ENCODE measurements at regions not wholly inside any gene's neighbourhood (a gene's known extent, or its start where the extent isn't known, plus 50 kb on each side); places are given as distances from the start of the nearest gene placed in this dataset.

- Histone ChIP-seq H3K4me3 (no peak overlapping the region), H3K27ac (no peak overlapping the region)
- TF ChIP-seq, protein P1, sequence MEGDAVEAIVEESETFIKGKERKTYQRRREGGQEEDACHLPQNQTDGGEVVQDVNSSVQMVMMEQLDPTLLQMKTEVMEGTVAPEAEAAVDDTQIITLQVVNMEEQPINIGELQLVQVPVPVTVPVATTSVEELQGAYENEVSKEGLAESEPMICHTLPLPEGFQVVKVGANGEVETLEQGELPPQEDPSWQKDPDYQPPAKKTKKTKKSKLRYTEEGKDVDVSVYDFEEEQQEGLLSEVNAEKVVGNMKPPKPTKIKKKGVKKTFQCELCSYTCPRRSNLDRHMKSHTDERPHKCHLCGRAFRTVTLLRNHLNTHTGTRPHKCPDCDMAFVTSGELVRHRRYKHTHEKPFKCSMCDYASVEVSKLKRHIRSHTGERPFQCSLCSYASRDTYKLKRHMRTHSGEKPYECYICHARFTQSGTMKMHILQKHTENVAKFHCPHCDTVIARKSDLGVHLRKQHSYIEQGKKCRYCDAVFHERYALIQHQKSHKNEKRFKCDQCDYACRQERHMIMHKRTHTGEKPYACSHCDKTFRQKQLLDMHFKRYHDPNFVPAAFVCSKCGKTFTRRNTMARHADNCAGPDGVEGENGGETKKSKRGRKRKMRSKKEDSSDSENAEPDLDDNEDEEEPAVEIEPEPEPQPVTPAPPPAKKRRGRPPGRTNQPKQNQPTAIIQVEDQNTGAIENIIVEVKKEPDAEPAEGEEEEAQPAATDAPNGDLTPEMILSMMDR (IDR thresholded peaks at IDR 0.05) = no peak
- no peak for DNase-seq (ENCODE audit: low spot score)
Observed at GRCh38 chr7:47633134-47633533, 51.2 kb upstream of the TNS3 start.
